ENCODE measurements at regions not wholly inside any gene's neighbourhood (a gene's known extent, or its start where the extent isn't known, plus 50 kb on each side); places are given as distances from the start of the nearest gene placed in this dataset.
"Not testable (repeated sequence)": the region's sequence is repeated elsewhere in the genome, so short reads cannot be mapped to it uniquely, and the experiment has no call there.

DNA sequence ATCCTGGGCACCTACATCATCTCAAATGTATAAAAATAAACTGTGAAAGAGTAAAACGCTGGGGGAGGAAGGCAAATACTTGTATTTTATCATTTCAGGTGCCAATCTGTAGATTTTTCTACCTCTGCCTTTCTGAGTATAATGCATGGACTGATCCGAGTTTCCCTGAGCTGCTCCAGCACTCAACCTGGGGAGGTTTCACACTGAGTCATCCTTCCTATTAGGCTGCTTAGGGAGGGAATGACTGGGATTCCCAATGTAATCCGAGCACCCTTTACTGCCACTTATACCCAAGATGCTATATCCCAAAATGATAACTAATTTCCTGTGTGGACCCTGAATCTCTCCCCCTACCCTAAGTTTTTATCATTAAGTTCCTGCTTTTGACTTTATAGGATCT, 126.6 kb downstream of the HNRNPD start:
- DNase-seq = no peak

DNA sequence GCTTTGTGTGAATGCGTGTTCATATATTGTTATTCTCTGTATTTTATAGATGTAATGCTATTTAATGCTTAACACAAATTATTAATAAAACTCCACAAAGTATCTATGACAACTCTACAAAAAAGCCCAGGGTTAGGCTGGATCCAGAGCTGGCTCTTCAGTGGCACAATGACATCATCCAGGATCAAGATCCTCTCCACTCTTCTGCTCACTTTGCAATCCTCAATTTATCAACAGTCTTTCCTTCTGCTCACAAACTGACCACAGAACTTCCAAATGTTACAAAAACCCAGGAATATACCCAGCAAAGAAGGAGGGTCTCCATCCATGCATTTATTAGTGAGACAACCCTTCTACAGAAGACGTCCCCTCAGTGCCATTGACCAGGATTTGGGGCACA, 132.3 kb downstream of the HNRNPD start:
- no peak for DNase-seq

DNA sequence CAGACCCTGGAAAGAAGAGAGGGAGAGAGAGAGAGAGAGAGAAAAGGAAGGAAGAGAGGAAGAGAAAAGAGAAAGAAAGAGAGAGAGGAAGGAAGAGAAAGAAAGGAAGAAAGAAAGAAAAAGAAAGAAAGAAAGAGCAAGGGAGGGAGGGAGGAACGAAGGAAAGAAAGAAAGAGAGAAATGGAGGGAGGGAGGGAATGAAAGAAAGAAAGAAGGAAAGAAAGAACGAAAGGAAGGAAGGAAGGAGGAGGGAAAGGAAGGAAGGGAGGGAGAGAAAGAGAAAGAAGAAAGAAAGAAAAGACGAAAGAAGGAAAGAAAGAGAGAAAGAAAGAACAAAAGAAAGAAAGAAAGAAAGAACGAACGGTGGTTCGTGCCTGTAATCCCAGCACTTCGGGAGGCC, 133.4 kb downstream of the HNRNPD start:
- DNase-seq = no peak

DNA sequence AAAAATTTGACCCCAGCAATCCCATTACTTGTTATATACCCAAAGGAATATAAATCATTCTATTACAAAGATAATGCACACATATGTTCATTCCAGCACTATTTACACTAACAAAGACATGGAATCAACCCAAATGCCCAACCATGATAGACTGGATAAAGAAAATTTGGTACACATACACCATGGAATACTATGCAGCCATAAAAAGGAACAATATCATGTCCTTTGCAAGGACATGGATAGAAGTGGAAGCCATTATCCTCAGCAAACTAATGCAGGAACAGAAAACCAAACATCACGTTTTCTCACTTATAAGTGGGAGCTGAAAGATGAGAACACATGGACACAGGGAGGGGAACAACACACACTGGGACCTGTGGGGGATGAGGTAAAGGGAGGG, 136.6 kb downstream of the HNRNPD start:
- DNase-seq = not testable (repeated sequence)

- no peak for DNase-seq
Measured at GRCh38 chr4:82235346-82235745, 138.4 kb downstream of the HNRNPD start.

- no peak for DNase-seq
Measured at GRCh38 chr4:82232891-82233290, 140.9 kb downstream of the HNRNPD start.

- no peak for DNase-seq
Measured at GRCh38 chr4:82231806-82232205, 142.0 kb downstream of the HNRNPD start.

DNA sequence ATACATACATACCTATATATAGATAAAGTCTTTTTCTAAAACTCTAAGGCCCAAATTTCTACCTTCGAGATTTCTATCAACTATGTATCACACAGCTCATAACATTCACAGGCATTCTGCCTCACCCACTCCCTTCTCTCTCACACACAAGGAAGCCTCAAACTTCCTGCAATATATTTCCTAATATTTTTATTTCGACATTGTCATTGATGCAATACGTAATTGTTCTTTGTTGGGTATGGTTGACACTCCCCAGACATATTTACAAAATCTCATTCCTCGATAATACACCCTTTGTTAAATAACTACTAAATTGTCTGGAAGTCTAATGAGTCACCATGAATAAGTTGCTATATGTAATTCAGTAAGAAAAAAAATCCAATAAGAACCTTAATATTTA, 143.5 kb downstream of the HNRNPD start:
- DNase-seq = no peak

DNA sequence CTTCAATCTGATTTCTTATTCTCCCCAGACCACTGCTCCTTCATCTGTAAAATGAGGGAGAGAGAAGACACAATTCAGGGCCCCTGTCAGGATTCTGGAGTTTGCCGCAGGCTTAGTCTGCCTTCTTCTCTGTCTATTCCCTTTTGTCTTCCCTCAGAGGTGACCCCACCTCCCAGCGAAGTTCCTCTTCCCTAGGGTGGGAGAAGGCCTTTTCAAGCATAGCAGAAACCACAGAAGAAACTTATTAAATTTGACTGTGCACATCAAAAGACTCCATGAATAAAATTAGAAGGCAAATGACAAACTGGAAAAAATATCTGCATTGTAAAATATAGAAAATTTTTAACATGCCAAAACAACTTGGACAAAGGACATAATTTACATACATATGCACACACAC, 148.8 kb downstream of the HNRNPD start:
- no peak for DNase-seq

DNA sequence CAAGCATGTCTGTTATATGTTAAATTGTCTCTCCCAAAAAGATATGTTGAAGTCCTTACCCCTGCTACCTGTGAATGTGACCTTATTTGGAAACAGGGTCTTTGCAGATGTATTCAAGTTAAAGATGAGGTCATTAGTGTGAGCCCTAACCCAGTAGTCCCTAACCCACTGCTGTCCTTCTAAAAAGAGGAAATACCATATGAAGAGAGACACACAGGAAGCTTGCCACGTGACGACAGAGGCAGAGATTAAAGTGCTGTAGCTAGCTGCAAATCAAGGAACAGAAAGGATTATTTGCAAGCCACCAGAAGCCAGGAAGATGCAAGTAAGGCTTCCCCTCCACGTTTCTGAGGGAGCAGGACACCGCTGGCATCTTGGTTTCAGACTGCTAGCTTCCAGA, 150.1 kb downstream of the HNRNPD start:
- no peak for DNase-seq

DNA sequence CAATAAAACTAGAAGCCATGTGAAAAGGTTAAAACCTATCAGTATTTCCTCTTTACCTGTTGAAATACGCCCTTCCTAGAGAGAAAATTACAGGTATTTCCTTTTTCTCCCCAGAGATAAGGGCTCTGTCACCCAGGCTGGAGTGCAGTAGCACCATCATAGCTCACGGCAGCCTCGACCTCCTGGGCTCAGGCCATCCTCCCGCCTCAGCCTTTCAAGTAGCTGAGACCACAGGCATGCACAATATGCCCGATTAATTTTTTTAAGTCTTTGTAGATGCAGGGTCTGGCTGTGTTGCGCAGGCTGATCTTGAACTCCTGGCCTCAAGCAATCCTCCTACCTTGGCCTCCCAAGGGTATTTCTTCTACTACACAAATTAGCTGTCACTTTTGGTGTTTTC, 154.4 kb downstream of the HNRNPD start:
- no peak for DNase-seq

- DNase-seq = no peak
Measured at GRCh38 chr4:82217986-82218715, 155.6 kb downstream of the HNRNPD start.

DNA sequence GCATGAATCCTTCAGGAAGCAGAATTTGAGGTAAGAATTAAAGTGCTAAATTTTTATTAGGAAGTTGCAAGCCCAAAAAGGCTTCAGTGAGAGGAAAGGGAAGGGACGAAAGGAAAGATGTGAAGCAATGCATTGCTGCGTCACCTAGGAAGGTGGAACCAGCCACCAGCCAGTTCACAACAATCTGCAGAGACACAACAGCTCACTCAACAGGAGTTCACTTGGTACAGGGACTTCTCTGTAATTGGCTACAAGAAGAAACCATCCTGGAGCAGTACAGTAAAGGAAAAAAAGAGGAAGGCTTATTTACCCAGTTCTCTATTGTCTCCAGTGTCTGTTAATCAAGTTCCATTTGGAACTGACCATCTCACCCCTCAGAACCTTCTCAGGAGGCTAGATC, 157.6 kb downstream of the HNRNPD start:
- DNase-seq = no peak

- no peak for DNase-seq
Measured at GRCh38 chr4:82215800-82216199, 158.0 kb downstream of the HNRNPD start.

- DNase-seq = no peak
Measured at GRCh38 chr4:82215039-82215438, 158.8 kb downstream of the HNRNPD start.

DNA sequence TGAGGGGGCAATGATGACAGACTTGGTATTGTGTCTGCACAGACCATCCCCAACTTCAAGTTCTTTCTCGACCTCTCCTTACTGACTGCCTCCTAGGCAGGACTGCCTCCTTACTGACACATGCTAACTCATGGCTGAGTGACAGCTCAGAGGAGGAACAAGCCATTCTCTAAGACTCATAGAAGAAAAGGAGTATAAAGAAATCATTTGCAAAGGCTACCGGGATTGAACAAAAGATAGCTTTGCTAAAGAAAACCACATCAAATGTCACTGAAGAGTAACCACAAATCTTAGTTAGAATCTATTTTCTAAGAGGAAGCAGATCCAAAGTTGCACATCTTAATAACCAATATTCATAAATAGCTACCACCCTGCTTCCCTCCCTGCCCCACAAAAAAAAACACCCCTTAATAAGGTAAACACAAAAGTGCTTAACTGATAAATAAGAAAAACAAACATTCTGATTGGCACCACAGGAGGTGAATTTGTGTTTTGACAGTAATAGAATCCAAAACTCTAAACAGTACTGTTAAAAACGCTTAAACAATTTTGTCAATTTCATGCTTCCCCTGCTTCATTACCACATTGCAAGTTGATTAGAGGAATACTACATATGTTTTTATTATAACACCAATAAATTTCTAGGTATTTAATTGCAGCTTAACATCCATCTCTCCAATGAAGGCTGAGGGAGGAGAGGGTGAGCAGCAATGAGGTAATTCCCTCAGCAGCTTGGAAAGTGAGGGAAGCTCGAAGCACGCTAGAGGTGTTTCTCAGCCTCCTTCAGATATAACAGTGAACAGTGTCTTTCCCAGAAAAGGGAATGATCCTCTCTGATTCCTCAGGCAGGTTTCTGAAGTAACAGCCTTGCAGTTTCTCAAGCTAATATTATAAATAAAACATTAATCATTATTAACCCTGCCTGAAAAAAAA, 160.0 kb downstream of the HNRNPD start:
- no peak for DNase-seq

DNA sequence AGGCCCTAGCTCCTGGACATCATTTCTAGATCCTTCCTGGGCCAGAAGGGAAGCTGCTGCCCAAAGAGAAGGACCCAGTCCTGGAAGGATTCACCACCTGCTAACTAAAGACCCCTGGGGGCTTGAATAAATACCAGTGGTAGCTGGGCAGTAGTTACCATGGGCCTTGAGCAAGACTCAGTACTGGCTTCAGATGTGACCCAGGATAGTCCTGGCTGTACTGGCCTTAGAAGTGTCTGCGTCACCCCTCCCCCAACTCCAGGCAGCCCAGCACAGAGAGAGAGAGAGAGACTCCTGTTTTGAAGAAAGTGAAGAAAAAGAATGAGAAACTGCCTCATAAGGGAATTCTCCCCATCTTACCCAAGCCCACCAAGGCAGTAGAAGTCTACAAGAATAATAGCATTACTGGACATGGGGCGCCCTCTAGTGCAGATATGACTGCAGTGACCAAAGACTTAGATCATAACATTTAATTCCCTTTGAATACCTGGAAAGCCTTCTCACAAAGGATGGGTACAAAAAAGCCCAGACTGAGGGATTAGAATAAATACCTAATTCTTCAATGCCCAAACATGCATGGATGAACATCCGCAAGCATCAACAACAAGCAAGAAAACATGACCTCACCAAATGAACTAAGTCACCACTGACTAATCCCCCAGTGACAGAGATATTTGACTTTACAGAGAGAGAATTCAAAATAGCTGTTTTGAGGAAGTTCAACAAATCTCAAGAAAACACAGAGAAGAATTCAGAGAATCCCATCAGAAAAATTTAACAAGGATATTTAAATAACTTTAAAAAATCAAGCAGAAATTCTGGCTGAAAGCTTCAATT, 171.8 kb downstream of the HNRNPD start:
- peak; percentile 18 for DNase-seq

DNA sequence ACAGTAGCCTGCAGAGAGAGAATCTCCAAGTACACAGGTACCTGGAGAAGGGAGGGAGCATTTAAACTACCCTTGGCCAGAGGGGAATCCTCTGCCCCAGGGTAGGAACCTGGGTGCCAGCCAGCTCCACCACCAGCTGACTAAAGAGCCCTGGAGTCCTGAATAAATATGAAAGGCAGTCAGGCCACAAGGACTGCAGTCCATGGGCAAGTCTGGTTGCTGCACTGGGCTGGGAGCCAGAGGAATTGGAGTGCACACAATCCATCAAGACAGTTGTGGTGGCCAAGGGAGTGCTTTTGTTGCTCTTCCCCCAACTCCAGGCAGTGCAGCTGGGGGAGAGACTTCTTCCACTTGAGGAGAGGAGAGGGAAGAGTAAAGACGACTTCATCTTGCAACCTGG, 172.5 kb downstream of the HNRNPD start:
- DNase-seq = peak; percentile 48

DNA sequence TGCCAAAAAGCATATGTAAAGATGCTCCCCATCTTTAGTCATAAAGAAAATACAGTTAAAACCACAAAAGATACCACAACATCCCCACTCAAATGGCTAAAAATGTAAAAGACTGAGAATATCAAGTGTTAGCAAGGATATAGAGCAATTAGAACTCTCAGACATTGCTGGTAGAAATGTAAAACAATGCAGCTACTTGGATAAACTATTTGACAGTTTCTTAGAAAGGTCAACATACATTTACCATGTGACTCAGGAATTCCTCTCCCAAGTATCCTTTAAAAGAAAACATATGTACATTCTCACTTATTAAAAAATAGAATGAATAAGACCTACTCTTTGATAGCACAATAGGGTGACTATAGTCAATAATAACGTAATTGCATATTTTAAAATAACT, 173.7 kb downstream of the HNRNPD start:
- DNase-seq = no peak

DNA sequence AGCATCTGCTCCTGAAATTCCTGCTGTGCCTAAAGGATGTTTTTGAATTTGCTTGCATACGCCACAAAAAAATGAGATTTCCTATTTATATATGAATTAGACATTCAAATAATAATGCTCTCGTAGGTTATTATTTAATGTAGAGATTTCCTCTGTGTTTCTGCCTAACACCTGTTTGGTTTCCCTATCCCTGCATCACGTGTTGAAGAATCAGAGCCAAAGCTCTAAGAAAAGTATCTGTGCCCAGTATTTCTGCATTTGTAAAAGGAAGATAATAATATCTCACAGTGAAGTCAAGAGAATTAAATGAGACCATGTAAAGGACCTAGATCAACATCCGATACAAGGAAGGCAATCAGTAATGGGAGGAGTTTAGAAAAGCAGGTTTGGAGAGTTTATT, 179.5 kb downstream of the HNRNPD start:
- DNase-seq = no peak

DNA sequence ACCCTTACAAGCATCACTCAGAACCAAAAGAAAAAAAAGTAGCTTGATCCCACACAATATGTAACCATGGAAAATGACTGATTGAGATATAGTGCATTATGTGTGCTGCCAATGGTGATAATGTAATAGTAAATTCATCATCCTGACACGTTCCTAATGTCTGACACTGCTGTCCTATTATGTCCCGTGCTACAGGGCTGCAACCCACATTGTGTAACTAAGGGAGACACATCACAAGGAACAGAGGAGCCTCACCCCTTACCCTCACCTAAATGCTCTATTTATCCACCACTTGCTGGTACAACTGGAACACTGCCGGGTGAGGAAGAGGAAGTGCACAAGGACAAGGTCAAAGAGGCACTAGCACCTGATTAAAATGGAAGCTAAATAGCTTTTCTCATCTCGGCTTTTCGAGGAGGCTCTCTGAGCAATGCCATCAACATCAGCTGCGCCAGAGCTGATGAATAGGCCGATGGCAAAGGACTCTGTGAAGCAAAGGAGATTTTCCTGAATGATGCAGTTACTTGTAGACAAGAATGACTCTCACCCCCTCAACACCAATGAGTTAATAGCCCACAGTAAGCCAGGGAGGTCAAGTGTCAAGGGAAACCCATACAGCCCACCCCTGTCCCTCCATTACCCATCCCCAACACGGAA, 181.6 kb downstream of the HNRNPD start:
- no peak for DNase-seq

DNA sequence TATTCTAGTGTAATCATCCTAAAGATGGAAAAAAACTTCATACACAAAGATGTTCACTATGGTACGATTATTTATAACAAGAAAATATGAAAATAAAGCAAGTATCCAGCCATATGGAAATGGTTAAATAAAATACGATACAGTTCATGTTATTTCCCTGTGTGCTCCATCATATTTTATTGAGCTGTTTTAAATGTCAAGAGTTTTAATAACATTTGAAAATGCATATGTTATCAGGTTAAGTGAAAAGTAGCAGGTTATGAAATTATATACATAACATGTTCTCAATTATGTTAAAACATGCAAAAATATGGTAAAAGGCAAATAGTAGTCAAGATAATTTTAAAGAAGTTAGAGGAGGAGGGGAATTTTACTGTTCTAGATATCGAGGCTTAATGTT, 192.0 kb downstream of the HNRNPD start:
- no peak for DNase-seq

DNA sequence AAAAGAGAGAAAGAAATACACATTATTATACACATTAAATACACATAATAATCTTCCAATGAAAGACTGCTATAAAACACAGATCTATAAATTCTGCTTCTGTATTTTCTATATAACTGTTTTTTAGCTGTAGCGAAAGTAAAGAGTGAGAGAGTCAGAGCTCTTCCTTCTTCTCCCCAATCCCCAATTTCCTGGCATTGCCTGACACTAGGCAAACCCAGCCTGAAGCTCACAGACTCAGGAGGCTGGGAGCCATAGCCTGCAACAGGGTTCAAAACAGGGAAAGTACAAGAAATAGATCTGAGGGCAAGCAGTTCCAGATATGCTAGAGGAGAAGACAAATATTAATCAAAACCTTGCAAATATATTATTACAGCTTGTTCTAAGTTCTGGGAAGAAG, 201.6 kb downstream of the HNRNPD start:
- no peak for DNase-seq

All from SHP77 treated with DMSO at 0.1 percent for 48 hours (cell line).